ENCODE measurements at regions not wholly inside any gene's neighbourhood (a gene's known extent, or its start where the extent isn't known, plus 50 kb on each side); places are given as distances from the start of the nearest gene placed in this dataset.

- ChIA-PET POLR2A (no interaction called here), CTCF (no interaction called here)
- DNase-seq (ENCODE audit: low read depth, low spot score): no peak
- H3K4me3 ChIP-seq (ENCODE audit: low read depth, low read length): no peak overlapping the region
- no peak for TF ChIP-seq CTCF (IDR thresholded peaks at IDR 0.05; ENCODE audit: insufficient read depth, low read length, missing control alignments)
Observed at GRCh38 chr18:7492385-7492784, 74.7 kb upstream of the PTPRM start.

GRCh38 chr18:7497081-7497480, 70.0 kb upstream of the PTPRM start:
- ChIA-PET CTCF (no interaction called here), POLR2A (no interaction called here)
- no peak overlapping the region for H3K4me3 ChIP-seq (ENCODE audit: low read depth, low read length)
- no peak for TF ChIP-seq CTCF (IDR thresholded peaks at IDR 0.05; ENCODE audit: insufficient read depth, low read length, missing control alignments)
- DNase-seq (ENCODE audit: low read depth, low spot score): no peak

GRCh38 chr18:7511106-7511505, 56.0 kb upstream of the PTPRM start:
- H3K4me3 ChIP-seq (ENCODE audit: low read depth, low read length): no peak overlapping the region
- ChIA-PET POLR2A (no interaction called here), CTCF (no interaction called here)
- DNase-seq (ENCODE audit: low read depth, low spot score): no peak
- no peak for TF ChIP-seq CTCF (IDR thresholded peaks at IDR 0.05; ENCODE audit: insufficient read depth, low read length, missing control alignments)

- no peak overlapping the region for H3K4me3 ChIP-seq (ENCODE audit: low read depth, low read length)
- POLR2A ChIA-PET: no interaction called here
- no peak for DNase-seq (ENCODE audit: low read depth, low spot score)
- no peak for TF ChIP-seq CTCF (IDR thresholded peaks at IDR 0.05; ENCODE audit: insufficient read depth, low read length, missing control alignments)
- CTCF ChIA-PET: no interaction called here
Observed at GRCh38 chr18:7512348-7512747, 54.8 kb upstream of the PTPRM start.

- no peak for DNase-seq (ENCODE audit: low read depth, low spot score)
- ChIA-PET CTCF (no interaction called here), POLR2A (no interaction called here)
- TF ChIP-seq CTCF (IDR thresholded peaks at IDR 0.05; ENCODE audit: insufficient read depth, low read length, missing control alignments): no peak
- no peak overlapping the region for H3K4me3 ChIP-seq (ENCODE audit: low read depth, low read length)
Observed at GRCh38 chr18:7512990-7513389, 54.1 kb upstream of the PTPRM start.

- CTCF ChIA-PET: no interaction called here
- no peak for DNase-seq (ENCODE audit: low read depth, low spot score)
- POLR2A ChIA-PET: no interaction called here
Observed at GRCh38 chr18:7514796-7515440, 52.2 kb upstream of the PTPRM start.

More at GRCh38 chr18:7514796-7515440, 52.2 kb upstream of the PTPRM start:
- H3K4me3 ChIP-seq (ENCODE audit: low read depth, low read length): no peak overlapping the region
- TF ChIP-seq CTCF (IDR thresholded peaks at IDR 0.05; ENCODE audit: insufficient read depth, low read length, missing control alignments): no peak

Data from AG04449 (cell line).